ENCODE measurements at regions not wholly inside any gene's neighbourhood (a gene's known extent, or its start where the extent isn't known, plus 50 kb on each side); places are given as distances from the start of the nearest gene placed in this dataset.

- DNase-seq = peak; percentile 12 to 66
Measured at GRCh38 chr5:117486261-117486660, 911.6 kb upstream of the SEMA6A start.

- no peak for DNase-seq
Measured at GRCh38 chr5:117475919-117476318, 901.3 kb upstream of the SEMA6A start.

- no peak for DNase-seq
Measured at GRCh38 chr5:117473165-117473564, 898.5 kb upstream of the SEMA6A start.

- peak; percentile 21 to 85 for DNase-seq
Measured at GRCh38 chr5:117463881-117464570, 889.4 kb upstream of the SEMA6A start.

- DNase-seq = no peak
Measured at GRCh38 chr5:117461966-117462365, 887.3 kb upstream of the SEMA6A start.

GRCh38 chr5:117461403-117461802 lies 886.8 kb upstream of the SEMA6A start:
- DNase-seq = no peak

GRCh38 chr5:117457656-117458055 lies 883.0 kb upstream of the SEMA6A start:
- DNase-seq = no peak

GRCh38 chr5:117456866-117457470 lies 882.3 kb upstream of the SEMA6A start:
- no peak for DNase-seq

- peak; percentile 40 to 85 for DNase-seq
Measured at GRCh38 chr5:117455236-117456233, 880.9 kb upstream of the SEMA6A start.

GRCh38 chr5:117454716-117455212 lies 880.1 kb upstream of the SEMA6A start:
- peak; percentile 49 to 74 for DNase-seq

GRCh38 chr5:117436846-117437245 lies 862.2 kb upstream of the SEMA6A start:
- no peak for DNase-seq

GRCh38 chr5:117435203-117435602 lies 860.6 kb upstream of the SEMA6A start:
- no peak for DNase-seq

- DNase-seq = no peak
Measured at GRCh38 chr5:117434254-117434653, 859.6 kb upstream of the SEMA6A start.

GRCh38 chr5:117433818-117434217 lies 859.2 kb upstream of the SEMA6A start:
- DNase-seq = no peak

- DNase-seq = no peak
Measured at GRCh38 chr5:117431091-117431490, 856.5 kb upstream of the SEMA6A start.

- DNase-seq = no peak
Measured at GRCh38 chr5:117425163-117425562, 850.5 kb upstream of the SEMA6A start.

- DNase-seq = no peak
Measured at GRCh38 chr5:117424559-117424958, 849.9 kb upstream of the SEMA6A start.

GRCh38 chr5:117417501-117417900 lies 842.9 kb upstream of the SEMA6A start:
- no peak for DNase-seq

- no peak for DNase-seq
Measured at GRCh38 chr5:117414926-117415325, 840.3 kb upstream of the SEMA6A start.

GRCh38 chr5:117411701-117412100 lies 837.1 kb upstream of the SEMA6A start:
- no peak for DNase-seq

- DNase-seq = no peak
Measured at GRCh38 chr5:117405197-117405596, 830.6 kb upstream of the SEMA6A start.

GRCh38 chr5:117394506-117395157 lies 820.0 kb upstream of the SEMA6A start:
- no peak for DNase-seq

- DNase-seq = no peak
Measured at GRCh38 chr5:117393125-117393524, 818.5 kb upstream of the SEMA6A start.
